SK-N-SH (cell line): ENCODE measurements at regions not wholly inside any gene's neighbourhood (a gene's known extent, or its start where the extent isn't known, plus 50 kb on each side); places are given as distances from the start of the nearest gene placed in this dataset.

Experiments used
- CTCF ChIA-PET: fragments of 300-600, 350-600 bp; formaldehyde crosslinking; extraction: SDS; loops from one replicate; lab custom pipeline; 2021; lab: Yijun Ruan, JAX
- POLR2A ChIA-PET: fragments of 350-600 bp; sonication (Branson Sonifier 250); formaldehyde crosslinking; extraction: SDS; loops from one replicate; lab custom pipeline; 2020; ENCODE audit warnings: antibody characterized with exemption, inconsistent platforms; lab: Yijun Ruan, JAX
- DNase-seq: peaks from one replicate; pipeline ENCODE4 v3.0.0; 2012
- H2AFZ ChIP-seq: fragments of 200-600 bp; sonication (generic); 2 replicates; pipeline ENCODE4 v1.8.1; 2016; ENCODE audit warnings: antibody characterized with exemption, mild to moderate bottlenecking, low read depth
- H3F3A ChIP-seq: fragments of 200-600 bp; sonication (generic); replicated peaks from 2 replicates; pipeline ENCODE3; 2016; ENCODE audit warnings: antibody characterized with exemption, mild to moderate bottlenecking; ENCODE audit not compliant: insufficient read depth
- H3K27ac ChIP-seq, 2 experiments: fragments of 200-500 bp in 1 of 2; fragments of 200-600 bp in 1 of 2; sonication (Bioruptor generic) in 1 of 2; sonication (generic), shearing (Covaris generic) in 1 of 2; 2 replicates each; pipeline versions ENCODE4 v1.5.1 to v1.6.1; 2014 to 2016; ENCODE audit warnings: low read depth in 2 of 2, inconsistent platforms in 1 of 2, low read length in 1 of 2, mild to moderate bottlenecking in 1 of 2, mixed read lengths in 1 of 2
- H3K27me3 ChIP-seq: fragments of 200-600 bp; sonication (generic), shearing (Covaris generic); 2 replicates; pipeline ENCODE4 v1.6.1; 2016; ENCODE audit warnings: mixed run types; ENCODE audit not compliant: insufficient read depth
- H3K36me3 ChIP-seq, 2 experiments: fragments of 200-500 bp in 1 of 2; fragments of 200-600 bp in 1 of 2; sonication (Bioruptor generic) in 1 of 2; sonication (generic) in 1 of 2; replicated peaks in 1 of 2; 2 replicates each; pipeline versions ENCODE3 to v1.5.1; 2014 to 2016; ENCODE audit warnings: low read length in 1 of 2, mild to moderate bottlenecking in 1 of 2; ENCODE audit not compliant: insufficient read depth in 2 of 2, control insufficient read depth in 1 of 2
- H3K4me1 ChIP-seq, 2 experiments: fragments of 200-500 bp in 1 of 2; fragments of 200-600 bp in 1 of 2; sonication (Bioruptor generic) in 1 of 2; sonication (generic), shearing (Covaris generic) in 1 of 2; 2 replicates each; pipeline versions ENCODE4 v1.5.1 to v1.6.1; 2014 to 2016; ENCODE audit warnings: low read depth in 1 of 2, low read length in 1 of 2, mixed run types in 1 of 2; ENCODE audit not compliant: insufficient read depth in 2 of 2, control insufficient read depth in 1 of 2
- H3K4me2 ChIP-seq: fragments of 200-600 bp; sonication (generic), shearing (Covaris generic); 2 replicates; pipeline ENCODE4 v1.6.1; 2017; ENCODE audit warnings: mixed run types
- H3K4me3 ChIP-seq, 2 experiments: fragments of 200-500 bp in 1 of 2; fragments of 200-600 bp in 1 of 2; sonication (Bioruptor generic) in 1 of 2; sonication (generic), shearing (Covaris generic) in 1 of 2; 2 replicates each; pipeline versions ENCODE4 v1.5.1 to v1.8.1; 2014 to 2016; ENCODE audit warnings: low read depth in 2 of 2, inconsistent platforms in 1 of 2, low read length in 1 of 2, mild to moderate bottlenecking in 1 of 2, mixed read lengths in 1 of 2, moderate library complexity in 1 of 2
- H3K79me2 ChIP-seq: fragments of 200-600 bp; sonication (generic); 2 replicates; pipeline ENCODE4 v1.8.1; 2017; ENCODE audit warnings: mild to moderate bottlenecking; ENCODE audit not compliant: insufficient read depth
- H3K9ac ChIP-seq: fragments of 200-600 bp; sonication (generic); 2 replicates; pipeline ENCODE4 v1.6.1; 2017; ENCODE audit warnings: mixed run types
- H3K9me2 ChIP-seq: fragments of 200-600 bp; sonication (generic); 2 replicates; pipeline ENCODE4 v1.6.1; 2017; ENCODE audit warnings: mixed run types
- H3K9me3 ChIP-seq: fragments of 200-600 bp; sonication (generic); 2 replicates; pipeline ENCODE4 v1.6.1; 2017; ENCODE audit warnings: mixed run types, mild to moderate bottlenecking, moderate library complexity
- H4K20me1 ChIP-seq: fragments of 200-600 bp; sonication (generic); 2 replicates; pipeline ENCODE4 v1.6.1; 2017; ENCODE audit warnings: mild to moderate bottlenecking, mixed run types; ENCODE audit not compliant: insufficient read depth
- CHD2 ChIP-seq: fragments of 150-350 bp; IDR thresholded peaks from 2 replicates; pipeline ENCODE4 v1.6.1; 2018; ENCODE audit warnings: low read length; ENCODE audit not compliant: partially characterized antibody
- ELF1 ChIP-seq: IDR thresholded peaks from 2 replicates; pipeline ENCODE4 v1.4.0; 2012
- FOXJ3 ChIP-seq: sonication (generic); formaldehyde crosslinking; IDR thresholded peaks from 2 replicates; pipeline ENCODE4 v1.5.1; 2020; ENCODE audit warnings: mild to moderate bottlenecking, missing genetic modification reagents
- NFIC ChIP-seq: IDR thresholded peaks from 2 replicates; pipeline ENCODE4 v1.4.0; 2012; ENCODE audit warnings: borderline replicate concordance
- NRF1 ChIP-seq: IDR thresholded peaks from 2 replicates; pipeline ENCODE4 v1.6.1; 2012; ENCODE audit warnings: low read depth, mild to moderate bottlenecking, low read length
- PBX3 ChIP-seq: IDR thresholded peaks from 2 replicates; pipeline ENCODE4; 2012
- RAD21 ChIP-seq: IDR thresholded peaks from 2 replicates; pipeline ENCODE4 v1.6.1; 2012; ENCODE audit warnings: mild to moderate bottlenecking, low read length
- RCOR1 ChIP-seq: fragments of 150-350 bp; IDR thresholded peaks from 2 replicates; pipeline ENCODE4 v1.6.1; 2017; ENCODE audit warnings: antibody characterized with exemption, low read length
- REST ChIP-seq: IDR thresholded peaks from 2 replicates; pipeline ENCODE4 v1.6.1; 2012; ENCODE audit warnings: mild to moderate bottlenecking, low read depth, low read length, moderate library complexity
- RXRA ChIP-seq: IDR thresholded peaks from 2 replicates; pipeline ENCODE4 v1.4.0; 2012; ENCODE audit warnings: low read depth, mild to moderate bottlenecking, borderline replicate concordance
- TEAD4 ChIP-seq: IDR thresholded peaks from 2 replicates; pipeline ENCODE4 v1.4.0; 2012; ENCODE audit warnings: mild to moderate bottlenecking, borderline replicate concordance; ENCODE audit not compliant: insufficient read depth
- USF2 ChIP-seq: fragments of 150-350 bp; IDR thresholded peaks from 2 replicates; pipeline ENCODE4 v1.6.1; 2017; ENCODE audit warnings: antibody characterized with exemption, low read length, low read depth, borderline replicate concordance
- WGBS: methylation state at CpG from one replicate; pipeline ENCODE4 v1.1.6; 2017; ENCODE audit warnings: low lambda C conversion rate; 5-methylcytosine and 5-hydroxymethylcytosine counted together

GRCh38 chr2:20880221-20880771 is 57.4 kb upstream of the LDAH start:
- ChIA-PET CTCF (interaction anchor here (1.2 to 3.2 kb wide), 2 partner anchors 219 to 238 kb away, joined by 3 to 11 read pairs; no protein-coding TSS in a partner anchor), POLR2A (no interaction called here)

More at GRCh38 chr2:20880221-20880771, 57.4 kb upstream of the LDAH start:
- H3K9ac ChIP-seq = no peak overlapping the region
- H3K27me3 ChIP-seq = no peaks in the 10 kb centered on the region
- H3K79me2 ChIP-seq = no peaks in the 10 kb centered on the region
- no peak overlapping the region for H3K4me2 ChIP-seq
- H3K9me2 ChIP-seq = no peaks in the 10 kb centered on the region
- H3K27ac ChIP-seq = no peak overlapping the region
- H4K20me1 ChIP-seq = no peaks in the 10 kb centered on the region
- DNase-seq = no peak
- H3K36me3 ChIP-seq = no peaks in the 10 kb centered on the region
- H3K4me3 ChIP-seq = no peak overlapping the region
- TF ChIP-seq USF2 (no peak), RXRA (no peak), TEAD4 (no peak), NRF1 (no peak), FOXJ3 (CRISPR knock-in tag) (no peak), PBX3 (no peak), REST (no peak), CHD2 (no peak), NFIC (no peak), RCOR1 (no peak), RAD21 (no peak), ELF1 (no peak)
- H2AFZ ChIP-seq = no peak overlapping the region
- H3K9me3 ChIP-seq = no peaks in the 10 kb centered on the region
- no peaks in the 10 kb centered on the region for H3F3A ChIP-seq
- peaks cover 0 to 20% of the 10 kb centered on the region in 2 experiments; a peak in 2 of 4 replicates for H3K4me1 ChIP-seq
- WGBS = 42% methylated on average over 12 of the region's 13 CpGs
